ENCODE measurements at regions not wholly inside any gene's neighbourhood (a gene's known extent, or its start where the extent isn't known, plus 50 kb on each side); places are given as distances from the start of the nearest gene placed in this dataset.
A peak's percentile ranks its signal among the peaks of the same experiment; 100 is the strongest.

DNA sequence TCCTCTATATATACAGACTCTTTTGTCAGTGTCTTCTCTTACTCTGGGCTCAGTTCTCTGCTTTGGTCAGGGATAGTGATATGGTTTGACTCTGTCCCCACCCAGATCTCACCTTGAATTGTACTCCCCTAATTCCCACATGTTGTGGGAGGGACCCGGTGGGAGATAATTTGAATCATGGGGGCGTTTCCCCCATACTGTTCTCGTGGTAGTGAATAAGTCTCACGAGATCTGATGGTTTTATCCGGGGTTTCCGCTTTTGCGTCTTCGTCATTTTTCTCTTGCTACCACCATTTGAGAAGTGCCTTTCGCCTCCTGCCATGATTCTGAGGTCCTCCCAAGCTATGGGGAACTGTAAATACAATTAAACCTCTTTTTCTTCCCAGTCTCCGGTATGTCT, 144.4 kb downstream of the GLUD2 start (continued):
- TF ChIP-seq PTTG1 (tag; IDR thresholded peaks at IDR 0.05; ENCODE audit: low read depth) (no peak), YY1 (IDR thresholded peaks at IDR 0.05; ENCODE audit: borderline replicate concordance in 1 of 3, control insufficient read depth in 1 of 3, extremely low read depth in 1 of 3, insufficient read depth in 3 of 3, insufficient read length in 1 of 3, insufficient replicate concordance in 2 of 3, low read depth in 1 of 3, low read length in 2 of 3) (peak in 1 of 3 experiments; percentile 69), STAT5B (CRISPR knock-in tag; IDR thresholded peaks at IDR 0.05) (no peak), POLR2A (conservative IDR thresholded peaks at IDR 0.05) (peak; percentile 84), SPI1 (IDR thresholded peaks at IDR 0.05; ENCODE audit: borderline replicate concordance, low read depth, low read length) (peak; percentile 62), ARID1B (IDR thresholded peaks at IDR 0.05) (0 out of 2 replicates have a peak, but pooled peaks have one; percentile 15), ZSCAN29 (IDR thresholded peaks at IDR 0.05) (no peak), MXI1 (IDR thresholded peaks at IDR 0.05; ENCODE audit: low read depth, low read length) (peak; percentile 43; the same call in 1 of the 2 replicates), ARID2 (IDR thresholded peaks at IDR 0.05) (no peak), FOXA1 (IDR thresholded peaks at IDR 0.05; ENCODE audit: borderline replicate concordance) (no peak), POLR2AphosphoS5 (IDR thresholded peaks at IDR 0.05; ENCODE audit: control insufficient read depth, insufficient read depth, low read depth, low read length) (peak; percentile 81), POLR3G (IDR thresholded peaks at IDR 0.05; ENCODE audit: extremely low read depth, insufficient read length, insufficient replicate concordance) (no peak), FOXM1 (IDR thresholded peaks at IDR 0.05; ENCODE audit: low read depth) (peak; percentile 42; the same call in 1 of the 2 replicates), FOXM1 (CRISPR knock-in tag; IDR thresholded peaks at IDR 0.05; ENCODE audit: low read depth) (no peak), TAF1 (IDR thresholded peaks at IDR 0.05; ENCODE audit: control insufficient read depth, extremely low read depth, insufficient read depth, low read length, severe bottlenecking) (peak; percentile 89), NFE2 (IDR thresholded peaks at IDR 0.05; ENCODE audit: low read depth) (no peak), CHD2 (IDR thresholded peaks at IDR 0.05; ENCODE audit: low read depth, low read length) (peak; percentile 94), POLR2B (IDR thresholded peaks at IDR 0.05; ENCODE audit: low read depth, partially characterized antibody) (peak; percentile 84), ZNF3 (CRISPR knock-in tag; IDR thresholded peaks at IDR 0.05) (no peak)
- TF ChIP-seq, protein P1, sequence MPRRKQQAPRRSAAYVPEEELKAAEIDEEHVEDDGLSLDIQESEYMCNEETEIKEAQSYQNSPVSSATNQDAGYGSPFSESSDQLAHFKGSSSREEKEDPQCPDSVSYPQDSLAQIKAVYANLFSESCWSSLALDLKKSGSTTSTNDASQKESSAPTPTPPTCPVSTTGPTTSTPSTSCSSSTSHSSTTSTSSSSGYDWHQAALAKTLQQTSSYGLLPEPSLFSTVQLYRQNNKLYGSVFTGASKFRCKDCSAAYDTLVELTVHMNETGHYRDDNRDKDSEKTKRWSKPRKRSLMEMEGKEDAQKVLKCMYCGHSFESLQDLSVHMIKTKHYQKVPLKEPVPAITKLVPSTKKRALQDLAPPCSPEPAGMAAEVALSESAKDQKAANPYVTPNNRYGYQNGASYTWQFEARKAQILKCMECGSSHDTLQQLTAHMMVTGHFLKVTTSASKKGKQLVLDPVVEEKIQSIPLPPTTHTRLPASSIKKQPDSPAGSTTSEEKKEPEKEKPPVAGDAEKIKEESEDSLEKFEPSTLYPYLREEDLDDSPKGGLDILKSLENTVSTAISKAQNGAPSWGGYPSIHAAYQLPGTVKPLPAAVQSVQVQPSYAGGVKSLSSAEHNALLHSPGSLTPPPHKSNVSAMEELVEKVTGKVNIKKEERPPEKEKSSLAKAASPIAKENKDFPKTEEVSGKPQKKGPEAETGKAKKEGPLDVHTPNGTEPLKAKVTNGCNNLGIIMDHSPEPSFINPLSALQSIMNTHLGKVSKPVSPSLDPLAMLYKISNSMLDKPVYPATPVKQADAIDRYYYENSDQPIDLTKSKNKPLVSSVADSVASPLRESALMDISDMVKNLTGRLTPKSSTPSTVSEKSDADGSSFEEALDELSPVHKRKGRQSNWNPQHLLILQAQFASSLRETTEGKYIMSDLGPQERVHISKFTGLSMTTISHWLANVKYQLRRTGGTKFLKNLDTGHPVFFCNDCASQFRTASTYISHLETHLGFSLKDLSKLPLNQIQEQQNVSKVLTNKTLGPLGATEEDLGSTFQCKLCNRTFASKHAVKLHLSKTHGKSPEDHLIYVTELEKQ (CRISPR knock-in tag; IDR thresholded peaks at IDR 0.05), result no peak
- TF ChIP-seq, protein P2, sequence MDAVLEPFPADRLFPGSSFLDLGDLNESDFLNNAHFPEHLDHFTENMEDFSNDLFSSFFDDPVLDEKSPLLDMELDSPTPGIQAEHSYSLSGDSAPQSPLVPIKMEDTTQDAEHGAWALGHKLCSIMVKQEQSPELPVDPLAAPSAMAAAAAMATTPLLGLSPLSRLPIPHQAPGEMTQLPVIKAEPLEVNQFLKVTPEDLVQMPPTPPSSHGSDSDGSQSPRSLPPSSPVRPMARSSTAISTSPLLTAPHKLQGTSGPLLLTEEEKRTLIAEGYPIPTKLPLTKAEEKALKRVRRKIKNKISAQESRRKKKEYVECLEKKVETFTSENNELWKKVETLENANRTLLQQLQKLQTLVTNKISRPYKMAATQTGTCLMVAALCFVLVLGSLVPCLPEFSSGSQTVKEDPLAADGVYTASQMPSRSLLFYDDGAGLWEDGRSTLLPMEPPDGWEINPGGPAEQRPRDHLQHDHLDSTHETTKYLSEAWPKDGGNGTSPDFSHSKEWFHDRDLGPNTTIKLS (IDR thresholded peaks at IDR 0.05; ENCODE audit: borderline replicate concordance, low read depth), result peak; percentile 62; the same call in 1 of the 2 replicates
- TF ChIP-seq, protein P3, sequence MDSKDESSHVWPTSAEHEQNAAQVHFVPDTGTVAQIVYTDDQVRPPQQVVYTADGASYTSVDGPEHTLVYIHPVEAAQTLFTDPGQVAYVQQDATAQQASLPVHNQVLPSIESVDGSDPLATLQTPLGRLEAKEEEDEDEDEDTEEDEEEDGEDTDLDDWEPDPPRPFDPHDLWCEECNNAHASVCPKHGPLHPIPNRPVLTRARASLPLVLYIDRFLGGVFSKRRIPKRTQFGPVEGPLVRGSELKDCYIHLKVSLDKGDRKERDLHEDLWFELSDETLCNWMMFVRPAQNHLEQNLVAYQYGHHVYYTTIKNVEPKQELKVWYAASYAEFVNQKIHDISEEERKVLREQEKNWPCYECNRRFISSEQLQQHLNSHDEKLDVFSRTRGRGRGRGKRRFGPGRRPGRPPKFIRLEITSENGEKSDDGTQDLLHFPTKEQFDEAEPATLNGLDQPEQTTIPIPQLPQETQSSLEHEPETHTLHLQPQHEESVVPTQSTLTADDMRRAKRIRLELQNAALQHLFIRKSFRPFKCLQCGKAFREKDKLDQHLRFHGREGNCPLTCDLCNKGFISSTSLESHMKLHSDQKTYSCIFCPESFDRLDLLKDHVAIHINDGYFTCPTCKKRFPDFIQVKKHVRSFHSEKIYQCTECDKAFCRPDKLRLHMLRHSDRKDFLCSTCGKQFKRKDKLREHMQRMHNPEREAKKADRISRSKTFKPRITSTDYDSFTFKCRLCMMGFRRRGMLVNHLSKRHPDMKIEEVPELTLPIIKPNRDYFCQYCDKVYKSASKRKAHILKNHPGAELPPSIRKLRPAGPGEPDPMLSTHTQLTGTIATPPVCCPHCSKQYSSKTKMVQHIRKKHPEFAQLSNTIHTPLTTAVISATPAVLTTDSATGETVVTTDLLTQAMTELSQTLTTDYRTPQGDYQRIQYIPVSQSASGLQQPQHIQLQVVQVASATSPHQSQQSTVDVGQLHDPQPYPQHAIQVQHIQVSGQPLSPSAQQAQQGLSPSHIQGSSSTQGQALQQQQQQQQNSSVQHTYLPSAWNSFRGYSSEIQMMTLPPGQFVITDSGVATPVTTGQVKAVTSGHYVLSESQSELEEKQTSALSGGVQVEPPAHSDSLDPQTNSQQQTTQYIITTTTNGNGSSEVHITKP (IDR thresholded peaks at IDR 0.05; ENCODE audit: partially characterized antibody), result peak; percentile 77

Data from K562 (cell line).